ENCODE measurements at regions not wholly inside any gene's neighbourhood (a gene's known extent, or its start where the extent isn't known, plus 50 kb on each side); places are given as distances from the start of the nearest gene placed in this dataset.
"Not testable (repeated sequence)": the region's sequence is repeated elsewhere in the genome, so short reads cannot be mapped to it uniquely, and the experiment has no call there.

GRCh38 chr10:91729339-91729738 is 68.9 kb upstream of the TNKS2 start:
- H3K56ac ChIP-seq (ENCODE audit: insufficient read length, low read depth, low read length); H3K36me3 Mint-ChIP-seq (ENCODE audit: insufficient read depth in 1 of 3, low read depth in 3 of 3); H3K4me1 Mint-ChIP-seq; H3K4me3 Mint-ChIP-seq; H2AFZ ChIP-seq (ENCODE audit: low read length); H3K23ac ChIP-seq (ENCODE audit: insufficient read length, low read depth, low read length); H3K23me2 ChIP-seq (ENCODE audit: insufficient read length, low read depth, low read length, poor library complexity, severe bottlenecking); H4K8ac ChIP-seq (replicated peaks; ENCODE audit: insufficient read length, low read depth, low read length); H3K4ac ChIP-seq (ENCODE audit: low read depth, low read length); H4K20me1 ChIP-seq (ENCODE audit: control insufficient read depth, insufficient read depth, insufficient read length); DNase-seq; H3K4me1 ChIP-seq (ENCODE audit: insufficient read depth, low read length); H2AK5ac ChIP-seq (ENCODE audit: insufficient read length, low read length); H3K9ac ChIP-seq (ENCODE audit: extremely low read depth, insufficient read length, low read length); H3K18ac ChIP-seq (ENCODE audit: insufficient read length, low read depth, low read length); H3K27me3 Mint-ChIP-seq (ENCODE audit: low read depth); H3K79me2 ChIP-seq (ENCODE audit: insufficient read depth, low read length); H4K91ac ChIP-seq (ENCODE audit: insufficient read length, low read depth, low read length); H3K14ac ChIP-seq (ENCODE audit: insufficient read depth, low read length); H3K9me3 Mint-ChIP-seq; H3K9me3 ChIP-seq (ENCODE audit: control insufficient read depth, low read depth, low read length); H2BK12ac ChIP-seq (ENCODE audit: insufficient read length, low read depth, low read length); H3T11ph ChIP-seq (ENCODE audit: low read length); H2BK120ac ChIP-seq (ENCODE audit: low read depth, low read length, poor library complexity, severe bottlenecking); H3K4me2 ChIP-seq (ENCODE audit: insufficient read depth, insufficient read length, low read length); H2BK5ac ChIP-seq (ENCODE audit: insufficient read length, low read length); H3K27ac ChIP-seq (ENCODE audit: insufficient read length, low read depth, low read length); H2BK20ac ChIP-seq (ENCODE audit: low read depth, low read length, poor library complexity, severe bottlenecking); H3K27me3 ChIP-seq (ENCODE audit: insufficient read depth, low read length); H2BK15ac ChIP-seq (ENCODE audit: low read depth, low read length); H3K27ac Mint-ChIP-seq; H3K79me1 ChIP-seq (ENCODE audit: insufficient read depth, low read depth, low read length, poor library complexity, severe bottlenecking); H4K5ac ChIP-seq (ENCODE audit: insufficient read length, low read depth, low read length): not testable (repeated sequence)
